ENCODE measurements at regions not wholly inside any gene's neighbourhood (a gene's known extent, or its start where the extent isn't known, plus 50 kb on each side); places are given as distances from the start of the nearest gene placed in this dataset.
A peak's percentile ranks its signal among the peaks of the same experiment; 100 is the strongest.

- TF ChIP-seq SMARCA4 (IDR thresholded peaks at IDR 0.05) (peak; percentile 95), JUN (IDR thresholded peaks at IDR 0.05; ENCODE audit: borderline replicate concordance, low read depth, low read length) (peak; percentile 83), JUN (CRISPR knock-in tag; IDR thresholded peaks at IDR 0.05; ENCODE audit: borderline replicate concordance) (no peak), TEAD2 (tag; IDR thresholded peaks at IDR 0.05) (no peak), GATAD2A (IDR thresholded peaks at IDR 0.05) (no peak; the same call in 1 of the 2 replicates), ZNF232 (CRISPR knock-in tag; IDR thresholded peaks at IDR 0.05) (no peak), FOSL1 (tag; conservative IDR thresholded peaks at IDR 0.05) (peak; percentile 92), LARP7 (IDR thresholded peaks at IDR 0.05) (no peak), TRIM28 (IDR thresholded peaks at IDR 0.05) (no peak), AFF1 (IDR thresholded peaks at IDR 0.05; ENCODE audit: low read depth in 1 of 2, partially characterized antibody in 2 of 2) (peak in 1 of 2 experiments; percentile 49)
- TF ChIP-seq, protein P1, sequence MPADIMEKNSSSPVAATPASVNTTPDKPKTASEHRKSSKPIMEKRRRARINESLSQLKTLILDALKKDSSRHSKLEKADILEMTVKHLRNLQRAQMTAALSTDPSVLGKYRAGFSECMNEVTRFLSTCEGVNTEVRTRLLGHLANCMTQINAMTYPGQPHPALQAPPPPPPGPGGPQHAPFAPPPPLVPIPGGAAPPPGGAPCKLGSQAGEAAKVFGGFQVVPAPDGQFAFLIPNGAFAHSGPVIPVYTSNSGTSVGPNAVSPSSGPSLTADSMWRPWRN (IDR thresholded peaks at IDR 0.05; ENCODE audit: low read depth), result 0 out of 2 replicates have a peak, but pooled peaks have one; percentile 35
Observed at GRCh38 chr6:47135772-47136171, 93.6 kb upstream of the ADGRF1 start (continued).
